Activated CD8-positive, alpha-beta memory T cell treated with anti-CD3 and anti-CD28 coated beads, Interleukin-2, amount 50 U/mL, for 24 hours (primary cell): ENCODE measurements at regions not wholly inside any gene's neighbourhood (a gene's known extent, or its start where the extent isn't known, plus 50 kb on each side); places are given as distances from the start of the nearest gene placed in this dataset.
"Not testable (repeated sequence)": the region's sequence is repeated elsewhere in the genome, so short reads cannot be mapped to it uniquely, and the experiment has no call there.

Experiments used
- DNase-seq: peaks from one replicate; pipeline ENCODE4 v3.0.0-alpha.2; 2020; ENCODE audit errors: extremely low read depth

- DNase-seq = no peak
Measured at GRCh38 chr6:145271577-145271976, 463.7 kb downstream of the EPM2A start.

GRCh38 chr6:145272246-145272645, 463.1 kb downstream of the EPM2A start:
- no peak for DNase-seq

- DNase-seq = no peak
Measured at GRCh38 chr6:145273136-145273535, 462.2 kb downstream of the EPM2A start.

- DNase-seq = no peak
Measured at GRCh38 chr6:145274083-145274482, 461.2 kb downstream of the EPM2A start.

- DNase-seq = no peak
Measured at GRCh38 chr6:145275019-145275418, 460.3 kb downstream of the EPM2A start.

GRCh38 chr6:145275787-145276186, 459.5 kb downstream of the EPM2A start:
- DNase-seq = no peak

- no peak for DNase-seq
Measured at GRCh38 chr6:145276756-145277155, 458.6 kb downstream of the EPM2A start.

- no peak for DNase-seq
Measured at GRCh38 chr6:145277358-145278086, 457.8 kb downstream of the EPM2A start.

GRCh38 chr6:145278163-145278807, 457.0 kb downstream of the EPM2A start:
- no peak for DNase-seq

- no peak for DNase-seq
Measured at GRCh38 chr6:145279551-145279950, 455.8 kb downstream of the EPM2A start.

- DNase-seq = no peak
Measured at GRCh38 chr6:145279993-145280392, 455.3 kb downstream of the EPM2A start.

- DNase-seq = not testable (repeated sequence)
Measured at GRCh38 chr6:145283209-145283608, 452.1 kb downstream of the EPM2A start.

GRCh38 chr6:145283856-145284255, 451.5 kb downstream of the EPM2A start:
- DNase-seq = no peak

- no peak for DNase-seq
Measured at GRCh38 chr6:145286916-145287315, 448.4 kb downstream of the EPM2A start.

GRCh38 chr6:145289573-145289972, 445.7 kb downstream of the EPM2A start:
- no peak for DNase-seq

- DNase-seq = no peak
Measured at GRCh38 chr6:145290122-145290521, 445.2 kb downstream of the EPM2A start.

GRCh38 chr6:145292066-145292465, 443.3 kb downstream of the EPM2A start:
- no peak for DNase-seq

GRCh38 chr6:145294942-145295341, 440.4 kb downstream of the EPM2A start:
- no peak for DNase-seq

GRCh38 chr6:145295746-145296145, 439.6 kb downstream of the EPM2A start:
- DNase-seq = no peak

- DNase-seq = no peak
Measured at GRCh38 chr6:145305670-145306069, 429.6 kb downstream of the EPM2A start.

- DNase-seq = no peak
Measured at GRCh38 chr6:145306489-145306888, 428.8 kb downstream of the EPM2A start.

GRCh38 chr6:145309842-145310535, 425.3 kb downstream of the EPM2A start:
- no peak for DNase-seq

- no peak for DNase-seq
Measured at GRCh38 chr6:145312481-145312880, 422.8 kb downstream of the EPM2A start.
